VCaP (cell line): ENCODE measurements at regions not wholly inside any gene's neighbourhood (a gene's known extent, or its start where the extent isn't known, plus 50 kb on each side); places are given as distances from the start of the nearest gene placed in this dataset.

Source experiments
- H3K27ac ChIP-seq: fragments of 450-650 bp; 2 replicates; pipeline ENCODE4 v1.5.1; 2017
- TF ChIP-seq, protein P1 (sequence below): fragments of 450-650 bp; conservative IDR thresholded peaks from 2 replicates; pipeline ENCODE4 v1.5.1; 2017; ENCODE audit warnings: mild to moderate bottlenecking, moderate library complexity

GRCh38 chr3:87873136-87873535, 185.7 kb downstream of the CGGBP1 start:
- H3K27ac ChIP-seq, result no peak overlapping the region
- TF ChIP-seq, protein P1, sequence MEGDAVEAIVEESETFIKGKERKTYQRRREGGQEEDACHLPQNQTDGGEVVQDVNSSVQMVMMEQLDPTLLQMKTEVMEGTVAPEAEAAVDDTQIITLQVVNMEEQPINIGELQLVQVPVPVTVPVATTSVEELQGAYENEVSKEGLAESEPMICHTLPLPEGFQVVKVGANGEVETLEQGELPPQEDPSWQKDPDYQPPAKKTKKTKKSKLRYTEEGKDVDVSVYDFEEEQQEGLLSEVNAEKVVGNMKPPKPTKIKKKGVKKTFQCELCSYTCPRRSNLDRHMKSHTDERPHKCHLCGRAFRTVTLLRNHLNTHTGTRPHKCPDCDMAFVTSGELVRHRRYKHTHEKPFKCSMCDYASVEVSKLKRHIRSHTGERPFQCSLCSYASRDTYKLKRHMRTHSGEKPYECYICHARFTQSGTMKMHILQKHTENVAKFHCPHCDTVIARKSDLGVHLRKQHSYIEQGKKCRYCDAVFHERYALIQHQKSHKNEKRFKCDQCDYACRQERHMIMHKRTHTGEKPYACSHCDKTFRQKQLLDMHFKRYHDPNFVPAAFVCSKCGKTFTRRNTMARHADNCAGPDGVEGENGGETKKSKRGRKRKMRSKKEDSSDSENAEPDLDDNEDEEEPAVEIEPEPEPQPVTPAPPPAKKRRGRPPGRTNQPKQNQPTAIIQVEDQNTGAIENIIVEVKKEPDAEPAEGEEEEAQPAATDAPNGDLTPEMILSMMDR, result no peak

DNA sequence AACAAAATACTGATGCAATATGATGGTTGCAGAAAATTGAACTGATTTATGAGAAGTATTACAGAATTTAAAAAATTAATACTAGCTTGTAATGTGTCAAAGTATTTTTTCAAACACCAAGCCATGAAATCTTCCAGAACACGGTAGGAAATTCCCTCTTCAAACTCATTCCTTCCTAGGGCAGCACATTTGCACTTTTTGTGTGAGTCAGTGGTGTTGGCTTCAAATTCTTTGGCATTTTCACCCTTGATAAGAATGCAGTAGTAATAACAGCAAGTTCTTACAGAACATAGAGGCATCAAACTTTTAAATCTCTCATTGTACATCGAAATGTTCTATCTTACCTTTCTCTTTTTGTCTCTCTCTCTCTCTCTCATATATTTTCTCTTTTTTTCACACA, 191.8 kb downstream of the CGGBP1 start:
- TF ChIP-seq, protein P1, result no peak
- H3K27ac ChIP-seq, result no peak overlapping the region

GRCh38 chr3:87856126-87856525, 202.7 kb downstream of the CGGBP1 start:
- TF ChIP-seq, protein P1, result no peak
- H3K27ac ChIP-seq, result no peak overlapping the region

DNA sequence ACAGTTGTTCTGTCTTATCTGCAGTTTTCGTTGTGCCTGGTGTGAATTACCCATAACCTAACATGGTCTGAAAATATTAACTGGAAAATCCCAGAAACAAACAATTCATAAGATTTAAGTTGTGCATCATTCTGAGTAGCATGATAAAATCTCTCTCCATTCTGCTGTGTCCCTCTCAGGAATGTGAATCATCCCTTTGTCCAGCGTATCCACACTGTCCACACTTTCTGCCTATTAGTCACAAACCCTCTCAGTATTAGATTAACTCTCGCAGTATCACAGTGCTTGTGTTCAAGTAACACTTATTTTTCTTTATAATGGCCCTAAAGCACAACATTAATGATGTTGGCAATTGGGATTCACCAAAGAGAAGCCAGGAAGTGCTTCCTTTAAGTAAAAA, 203.2 kb downstream of the CGGBP1 start:
- no peak overlapping the region for H3K27ac ChIP-seq

DNA sequence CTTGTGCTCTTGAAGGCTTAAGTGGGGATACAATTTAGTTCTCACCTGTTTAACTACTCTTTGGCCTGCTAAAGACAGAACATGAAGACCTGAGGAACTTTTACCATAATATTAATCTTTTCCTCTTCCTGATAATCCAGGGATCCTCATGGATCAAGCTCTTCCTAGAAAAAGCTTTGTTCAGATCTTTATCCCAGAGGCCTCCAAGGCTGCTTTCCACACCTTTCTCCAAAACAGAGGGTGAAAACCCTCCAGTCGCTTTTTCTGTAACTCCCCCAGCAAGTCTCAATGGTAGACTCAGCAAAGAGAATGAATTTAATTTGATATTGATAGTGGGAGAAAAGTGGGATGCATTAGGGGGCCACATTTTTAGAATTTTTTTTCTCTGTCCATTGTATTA, 203.6 kb downstream of the CGGBP1 start:
- H3K27ac ChIP-seq, result no peak overlapping the region
- TF ChIP-seq, protein P1, result no peak

More for the DNA sequence above, 203.2 kb downstream of the CGGBP1 start:
- TF ChIP-seq, protein P1, result no peak

DNA sequence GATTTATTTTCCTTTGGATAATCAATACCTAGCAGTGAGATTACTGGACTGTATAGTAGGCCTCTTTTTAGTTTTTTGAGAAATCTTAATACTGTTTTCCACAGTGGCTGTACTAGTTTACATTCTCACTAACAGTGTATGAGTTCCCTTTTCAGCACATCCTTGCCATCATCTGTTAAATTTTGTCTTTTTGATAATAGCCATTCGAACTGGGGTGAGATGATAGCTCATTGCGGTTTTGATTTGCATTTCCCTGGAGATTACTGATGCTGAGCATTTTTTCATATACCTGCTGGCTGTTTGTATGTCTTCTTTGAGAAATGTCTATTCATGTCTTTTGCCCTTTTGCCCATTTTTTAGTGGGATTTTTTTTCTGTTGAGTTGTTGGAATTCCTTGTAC, 210.8 kb downstream of the CGGBP1 start:
- TF ChIP-seq, protein P1, result no peak
- no peak overlapping the region for H3K27ac ChIP-seq

DNA sequence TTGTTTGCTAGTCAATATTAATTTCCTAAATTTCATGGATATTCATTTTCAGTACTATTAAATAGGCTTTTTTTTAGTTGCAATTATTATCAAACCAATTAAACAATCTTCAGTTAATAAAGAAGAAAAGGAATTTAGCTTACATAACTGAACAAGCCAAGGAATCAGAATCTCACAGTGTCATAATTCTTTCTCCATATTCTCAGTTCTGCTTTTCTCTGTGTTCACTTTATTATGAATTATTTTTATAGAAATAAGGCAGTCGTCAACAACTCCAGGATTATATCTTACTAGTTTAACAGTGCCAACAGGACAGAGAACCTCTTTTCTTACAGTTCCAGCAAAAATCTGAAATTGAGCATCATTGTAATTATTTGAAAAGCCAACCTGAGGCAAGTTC, 221.7 kb downstream of the CGGBP1 start:
- TF ChIP-seq, protein P1, result no peak
- no peak overlapping the region for H3K27ac ChIP-seq

DNA sequence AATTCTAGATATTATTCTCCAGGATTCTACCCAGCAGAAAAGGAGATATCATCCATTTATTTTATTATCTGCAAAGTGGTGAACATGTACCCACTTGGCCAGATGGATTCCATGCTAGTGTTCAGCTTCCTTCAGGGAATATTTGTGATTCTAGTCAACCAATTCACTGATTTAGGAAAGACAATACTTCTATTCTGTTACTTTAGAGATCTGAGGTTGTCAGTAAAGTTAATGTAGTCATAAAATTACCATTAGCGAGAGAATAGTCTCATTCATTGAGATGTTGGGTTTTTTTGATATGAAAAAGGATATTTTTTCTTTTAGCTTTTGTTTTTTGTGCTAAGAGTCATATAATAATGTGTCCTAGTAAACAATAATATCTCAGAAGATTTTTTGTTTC, 222.8 kb downstream of the CGGBP1 start:
- H3K27ac ChIP-seq, result no peak overlapping the region
- TF ChIP-seq, protein P1, result no peak
